Tibial nerve (tissue), 4 donors: ENCODE measurements at regions not wholly inside any gene's neighbourhood (a gene's known extent, or its start where the extent isn't known, plus 50 kb on each side); places are given as distances from the start of the nearest gene placed in this dataset.
A peak's percentile ranks its signal among the peaks of the same experiment; 100 is the strongest.
"Not testable (repeated sequence)": the region's sequence is repeated elsewhere in the genome, so short reads cannot be mapped to it uniquely, and the experiment has no call there.

ENCODE experiments used
- DNase-seq, 2 donors: peaks; one replicate each; pipeline ENCODE4 v3.0.0-alpha.2; 2019; ENCODE audit warnings: low spot score in 2 of 2
- H3K27ac ChIP-seq, 4 donors: fragments of 200-600 bp; sonication (generic) in 3 of 4; one replicate each; pipeline ENCODE4 v1.5.1; 2017 to 2019; ENCODE audit warnings: mild to moderate bottlenecking in 1 of 4
- H3K27me3 ChIP-seq, 2 donors: fragments of 200-600 bp; sonication (generic) in 1 of 2; one replicate each; pipeline versions ENCODE4 v1.5.1 to v1.6.0; 2017 to 2019
- H3K36me3 ChIP-seq, 3 donors: fragments of 200-600 bp; sonication (generic); one replicate each; pipeline ENCODE4 v1.5.1; 2018 to 2019
- H3K4me1 ChIP-seq, 4 donors: fragments of 200-600 bp; sonication (generic) in 3 of 4; one replicate each; pipeline ENCODE4 v1.5.1; 2017 to 2019
- H3K4me3 ChIP-seq, 4 donors: fragments of 200-600 bp; sonication (generic) in 3 of 4; one replicate each; pipeline ENCODE4 v1.5.1; 2017 to 2019; ENCODE audit warnings: mild to moderate bottlenecking in 1 of 4, moderate library complexity in 1 of 4
- H3K9me3 ChIP-seq, 4 donors: fragments of 200-600 bp; sonication (generic) in 3 of 4; one replicate each; pipeline ENCODE4 v1.5.1; 2017 to 2019
- EP300 ChIP-seq, 2 donors: sonication (generic); formaldehyde crosslinking; IDR thresholded peaks; one replicate each; pipeline ENCODE4 v1.6.1; 2017; ENCODE audit warnings: antibody characterized with exemption in 2 of 2, mild to moderate bottlenecking in 1 of 2
- POLR2A ChIP-seq, 2 donors: fragments of 450-650 bp; IDR thresholded peaks; one replicate each; pipeline ENCODE4 v1.6.1; 2017; ENCODE audit warnings: antibody characterized with exemption in 2 of 2, mild to moderate bottlenecking in 2 of 2, moderate library complexity in 2 of 2
- WGBS, 2 donors: methylation state at CpG; one replicate each; pipeline ENCODE4 v1.1.5; 2018; 5-methylcytosine and 5-hydroxymethylcytosine counted together
- TF ChIP-seq, protein P1 (sequence below), 5 experiments: fragments of 200-600 bp in 3 of 5; fragments of 450-650 bp in 2 of 5; sonication (generic) in 3 of 5; IDR thresholded peaks; one replicate each; pipeline ENCODE4 v1.5.1; 2016 to 2019; ENCODE audit warnings: antibody characterized with exemption in 5 of 5, mild to moderate bottlenecking in 3 of 5, moderate library complexity in 2 of 5

GRCh38 chr9:81070689-81071088, 618.7 kb downstream of the TLE1 start:
- H3K27me3 ChIP-seq: no peaks in the 10 kb centered on the region
- no peak for DNase-seq
- no peak for TF ChIP-seq POLR2A (IDR thresholded peaks at IDR 0.05)
- no peak for TF ChIP-seq EP300 (IDR thresholded peaks at IDR 0.05)
- TF ChIP-seq, protein P1, sequence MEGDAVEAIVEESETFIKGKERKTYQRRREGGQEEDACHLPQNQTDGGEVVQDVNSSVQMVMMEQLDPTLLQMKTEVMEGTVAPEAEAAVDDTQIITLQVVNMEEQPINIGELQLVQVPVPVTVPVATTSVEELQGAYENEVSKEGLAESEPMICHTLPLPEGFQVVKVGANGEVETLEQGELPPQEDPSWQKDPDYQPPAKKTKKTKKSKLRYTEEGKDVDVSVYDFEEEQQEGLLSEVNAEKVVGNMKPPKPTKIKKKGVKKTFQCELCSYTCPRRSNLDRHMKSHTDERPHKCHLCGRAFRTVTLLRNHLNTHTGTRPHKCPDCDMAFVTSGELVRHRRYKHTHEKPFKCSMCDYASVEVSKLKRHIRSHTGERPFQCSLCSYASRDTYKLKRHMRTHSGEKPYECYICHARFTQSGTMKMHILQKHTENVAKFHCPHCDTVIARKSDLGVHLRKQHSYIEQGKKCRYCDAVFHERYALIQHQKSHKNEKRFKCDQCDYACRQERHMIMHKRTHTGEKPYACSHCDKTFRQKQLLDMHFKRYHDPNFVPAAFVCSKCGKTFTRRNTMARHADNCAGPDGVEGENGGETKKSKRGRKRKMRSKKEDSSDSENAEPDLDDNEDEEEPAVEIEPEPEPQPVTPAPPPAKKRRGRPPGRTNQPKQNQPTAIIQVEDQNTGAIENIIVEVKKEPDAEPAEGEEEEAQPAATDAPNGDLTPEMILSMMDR (IDR thresholded peaks at IDR 0.05): no peak
- WGBS, 2 donors: 84 to 89% methylated on average over 9 of the region's 9 CpGs
- H3K36me3 ChIP-seq: no peaks in the 10 kb centered on the region
- peaks cover 0 to 2% (median 0%) of the 10 kb centered on the region in 4 donors for H3K9me3 ChIP-seq
- no peaks in the 10 kb centered on the region for H3K4me1 ChIP-seq
- H3K4me3 ChIP-seq: no peak overlapping the region
- H3K27ac ChIP-seq: no peak overlapping the region

- WGBS, 2 donors: 89 to 95% methylated on average over 4 of the region's 4 CpGs
- TF ChIP-seq, protein P1 (IDR thresholded peaks at IDR 0.05): no peak
- TF ChIP-seq EP300 (IDR thresholded peaks at IDR 0.05): no peak
- no peak for TF ChIP-seq POLR2A (IDR thresholded peaks at IDR 0.05)
- no peaks in the 10 kb centered on the region for H3K4me1 ChIP-seq
These were observed 619.4 kb downstream of the TLE1 start for GRCh38 chr9:81069923-81070322.

GRCh38 chr9:81069038-81069795, 620.1 kb downstream of the TLE1 start:
- Histone ChIP-seq H3K4me1 (no peaks in the 10 kb centered on the region), H3K4me3 (no peak overlapping the region), H3K36me3 (no peaks in the 10 kb centered on the region), H3K27me3 (no peaks in the 10 kb centered on the region), H3K27ac (no peak overlapping the region), H3K9me3 (peaks cover 0 to 5% (median 1%) of the 10 kb centered on the region in 4 donors)
- WGBS, 2 donors: 92 to 95% methylated on average over 3 of the region's 3 CpGs
- TF ChIP-seq POLR2A (IDR thresholded peaks at IDR 0.05): no peak
- TF ChIP-seq, protein P1 (IDR thresholded peaks at IDR 0.05): no peak
- no peak for TF ChIP-seq EP300 (IDR thresholded peaks at IDR 0.05)
- DNase-seq: no peak

More at GRCh38 chr9:81069923-81070322, 619.4 kb downstream of the TLE1 start:
- no peaks in the 10 kb centered on the region for H3K36me3 ChIP-seq
- H3K9me3 ChIP-seq: peaks cover 0 to 2% (median 0%) of the 10 kb centered on the region in 4 donors
- no peaks in the 10 kb centered on the region for H3K27me3 ChIP-seq
- no peak for DNase-seq
- H3K4me3 ChIP-seq: no peak overlapping the region
- no peak overlapping the region for H3K27ac ChIP-seq

DNA sequence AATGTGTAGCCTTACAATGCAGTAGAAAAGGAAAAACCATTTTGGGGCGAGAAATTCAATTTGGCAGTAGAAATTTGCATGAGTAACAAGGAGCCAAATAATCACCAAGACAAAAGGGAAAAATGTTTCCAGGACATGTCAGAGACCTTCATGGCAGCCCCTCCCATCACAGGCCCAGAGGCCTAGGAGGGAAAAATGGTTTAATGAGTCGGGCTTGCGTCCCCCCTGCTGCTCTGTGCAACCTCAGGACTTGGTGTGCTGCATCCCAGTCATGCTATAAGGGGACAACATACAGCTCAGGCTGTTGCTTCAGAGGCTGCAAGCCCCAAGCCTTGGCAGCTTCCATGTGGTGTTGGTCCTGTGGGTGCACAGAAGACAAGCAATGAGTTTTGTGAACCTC, 626.4 kb downstream of the TLE1 start:
- H3K4me1 ChIP-seq, H3K27me3 ChIP-seq, H3K36me3 ChIP-seq, H3K4me3 ChIP-seq, H3K27ac ChIP-seq, DNase-seq: not testable (repeated sequence)
- WGBS, 2 donors: 74 to 96% methylated on average over 3 of the region's 3 CpGs
- H3K9me3 ChIP-seq: peaks cover 0 to 20% (median 2%) of the 10 kb centered on the region in 4 donors

DNA sequence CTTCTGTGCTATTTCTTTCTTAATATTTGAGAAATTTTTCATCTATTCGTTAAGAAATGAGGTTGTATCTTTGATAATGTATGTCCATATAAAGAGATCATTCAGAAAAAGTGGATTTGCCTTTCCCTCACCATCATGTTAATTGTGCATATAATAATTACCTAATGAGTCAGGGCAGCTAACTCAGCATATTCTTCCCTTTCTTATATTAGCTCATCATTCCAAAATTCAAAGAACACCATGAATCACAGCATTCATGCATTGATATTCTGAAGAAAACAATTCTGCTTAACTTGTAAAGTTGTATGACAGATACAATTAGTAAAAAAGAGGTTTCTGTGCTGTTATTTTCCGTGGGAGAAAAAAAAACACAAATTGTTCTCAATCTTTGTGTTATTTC, 630.6 kb downstream of the TLE1 start:
- Histone ChIP-seq H3K4me1 (peaks cover 0 to under 1% (median 0%) of the 10 kb centered on the region in 4 donors), H3K36me3 (no peaks in the 10 kb centered on the region), H3K27ac (peak overlapping the region in 1 of 4 donors; percentile 5), H3K4me3 (no peak overlapping the region), H3K27me3 (no peaks in the 10 kb centered on the region), H3K9me3 (peaks cover 0 to 13% (median 0%) of the 10 kb centered on the region in 4 donors)
- no peak for TF ChIP-seq EP300 (IDR thresholded peaks at IDR 0.05)
- TF ChIP-seq, protein P1 (IDR thresholded peaks at IDR 0.05): no peak
- no peak for TF ChIP-seq POLR2A (IDR thresholded peaks at IDR 0.05)
- whole genome bisulfite sequencing, 2 donors: 39 to 48% methylated on average over 2 of the region's 2 CpGs
- no peak for DNase-seq
